Colonic mucosa (tissue), 4 donors: ENCODE measurements at regions not wholly inside any gene's neighbourhood (a gene's known extent, or its start where the extent isn't known, plus 50 kb on each side); places are given as distances from the start of the nearest gene placed in this dataset.

Experiments
- DNase-seq: peaks from one replicate; pipeline ENCODE4 v3.0.0-alpha.2; 2020
- H3K27ac ChIP-seq: fragments of 200-600 bp; one replicate; pipeline ENCODE4 v1.8.0; 2021
- H3K27me3 ChIP-seq: fragments of 200-600 bp; one replicate; pipeline ENCODE4 v1.8.0; 2021
- H3K36me3 ChIP-seq: fragments of 200-600 bp; one replicate; pipeline ENCODE4 v1.8.0; 2021
- H3K4me1 ChIP-seq: fragments of 200-600 bp; one replicate; pipeline ENCODE4 v1.8.0; 2021; ENCODE audit warnings: mild to moderate bottlenecking
- H3K4me3 ChIP-seq: fragments of 200-600 bp; one replicate; pipeline ENCODE4 v1.8.0; 2021
- H3K9ac ChIP-seq, 2 donors: one replicate each; pipeline ENCODE4 v1.7.0; 2013; ENCODE audit warnings: control low read depth in 2 of 2, low read depth in 2 of 2, low read length in 2 of 2
- H3K9me3 ChIP-seq: fragments of 200-600 bp; one replicate; pipeline ENCODE4 v1.8.0; 2021
- intact Hi-C: fragments of 100-400 bp; cut with DNase I; formaldehyde crosslinking; loops from one replicate; pipeline ENCODE4 v1.14.1; 2022
- TF ChIP-seq, protein P1 (sequence below): fragments of 200-600 bp; IDR thresholded peaks from one replicate; pipeline ENCODE4 v1.8.0; 2022; ENCODE audit warnings: antibody characterized with exemption, mild to moderate bottlenecking
- donor health status: healthy.
- donor health status: DM: no; HTN: no; CAD: no.
- donor health status: DM: no; HTN: no; CAD: no.

DNA sequence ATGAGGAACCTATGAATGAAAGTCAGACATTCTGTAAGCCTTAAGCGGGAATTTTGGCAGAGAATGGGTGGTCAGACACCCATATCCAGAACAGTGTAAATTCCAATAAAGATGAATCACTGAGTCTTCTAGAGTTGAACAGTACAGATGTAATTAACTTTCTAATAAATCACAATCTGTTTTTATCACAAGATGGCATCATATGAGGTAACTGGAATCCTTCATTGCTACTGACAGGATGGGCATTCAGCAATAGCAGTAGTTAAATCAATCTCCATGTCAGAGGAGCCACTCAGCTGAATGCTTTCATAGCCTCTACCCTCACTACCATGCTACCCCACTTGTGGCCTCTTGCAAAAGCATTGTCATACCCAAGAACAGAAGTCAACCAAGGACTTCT is 690.3 kb downstream of the AMY1C start:
- TF ChIP-seq, protein P1, sequence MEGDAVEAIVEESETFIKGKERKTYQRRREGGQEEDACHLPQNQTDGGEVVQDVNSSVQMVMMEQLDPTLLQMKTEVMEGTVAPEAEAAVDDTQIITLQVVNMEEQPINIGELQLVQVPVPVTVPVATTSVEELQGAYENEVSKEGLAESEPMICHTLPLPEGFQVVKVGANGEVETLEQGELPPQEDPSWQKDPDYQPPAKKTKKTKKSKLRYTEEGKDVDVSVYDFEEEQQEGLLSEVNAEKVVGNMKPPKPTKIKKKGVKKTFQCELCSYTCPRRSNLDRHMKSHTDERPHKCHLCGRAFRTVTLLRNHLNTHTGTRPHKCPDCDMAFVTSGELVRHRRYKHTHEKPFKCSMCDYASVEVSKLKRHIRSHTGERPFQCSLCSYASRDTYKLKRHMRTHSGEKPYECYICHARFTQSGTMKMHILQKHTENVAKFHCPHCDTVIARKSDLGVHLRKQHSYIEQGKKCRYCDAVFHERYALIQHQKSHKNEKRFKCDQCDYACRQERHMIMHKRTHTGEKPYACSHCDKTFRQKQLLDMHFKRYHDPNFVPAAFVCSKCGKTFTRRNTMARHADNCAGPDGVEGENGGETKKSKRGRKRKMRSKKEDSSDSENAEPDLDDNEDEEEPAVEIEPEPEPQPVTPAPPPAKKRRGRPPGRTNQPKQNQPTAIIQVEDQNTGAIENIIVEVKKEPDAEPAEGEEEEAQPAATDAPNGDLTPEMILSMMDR: no peak
- DNase-seq: no peak
- Histone ChIP-seq H3K9ac (no peak overlapping the region), H3K9me3 (no peaks in the 10 kb centered on the region), H3K27me3 (no peaks in the 10 kb centered on the region), H3K4me1 (no peaks in the 10 kb centered on the region), H3K27ac (no peak overlapping the region), H3K4me3 (no peak overlapping the region), H3K36me3 (no peaks in the 10 kb centered on the region)
- intact Hi-C loops: no loop called here

DNA sequence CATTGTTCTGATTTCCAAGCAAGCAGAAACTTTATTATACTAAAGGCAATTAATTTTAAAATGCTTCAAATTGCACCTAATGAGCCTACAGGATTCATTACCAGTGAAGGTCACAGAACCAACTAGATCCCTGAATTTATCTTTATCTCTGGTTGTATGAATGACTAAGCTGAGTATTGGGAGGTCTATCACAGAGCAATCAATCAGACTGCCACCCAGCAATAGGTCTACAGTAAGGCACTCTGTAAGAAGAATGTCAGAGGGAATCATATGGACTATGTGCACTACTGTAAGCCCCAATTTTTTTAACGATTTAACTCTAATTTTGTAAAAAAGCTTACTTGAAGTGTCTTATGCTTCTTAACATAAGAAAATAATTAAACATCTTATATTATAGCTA is 707.0 kb downstream of the AMY1C start:
- Histone ChIP-seq H3K27me3 (no peaks in the 10 kb centered on the region), H3K4me1 (no peaks in the 10 kb centered on the region), H3K9ac (no peak overlapping the region), H3K4me3 (no peak overlapping the region), H3K27ac (no peak overlapping the region), H3K9me3 (no peaks in the 10 kb centered on the region), H3K36me3 (no peaks in the 10 kb centered on the region)
- TF ChIP-seq, protein P1: no peak
- no peak for DNase-seq
- intact Hi-C loops: no loop called here

DNA sequence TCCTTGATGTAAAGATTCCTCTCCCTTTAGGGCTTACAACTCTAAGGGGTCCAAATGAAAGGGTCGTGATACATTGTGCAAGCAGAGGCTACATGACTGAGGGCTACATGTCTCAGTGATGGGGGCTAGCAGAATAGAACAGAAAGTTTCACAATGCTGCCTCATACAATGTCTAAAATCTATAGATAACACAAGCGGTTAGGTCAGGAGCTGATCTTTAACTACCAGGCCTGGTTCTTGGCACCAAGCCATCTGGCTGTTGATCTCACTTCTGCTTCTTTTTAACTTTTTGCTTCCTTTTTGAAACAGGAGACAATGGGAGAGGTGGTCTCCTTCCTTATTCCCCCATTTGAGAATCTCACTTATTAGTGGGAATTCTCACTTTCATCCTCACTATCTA is 710.2 kb downstream of the AMY1C start:
- Histone ChIP-seq H3K9me3 (no peaks in the 10 kb centered on the region), H3K27ac (no peak overlapping the region), H3K4me3 (no peak overlapping the region), H3K4me1 (no peaks in the 10 kb centered on the region), H3K9ac (no peak overlapping the region), H3K36me3 (no peaks in the 10 kb centered on the region), H3K27me3 (no peaks in the 10 kb centered on the region)
- intact Hi-C loops: no loop called here
- no peak for DNase-seq
- TF ChIP-seq, protein P1: no peak

DNA sequence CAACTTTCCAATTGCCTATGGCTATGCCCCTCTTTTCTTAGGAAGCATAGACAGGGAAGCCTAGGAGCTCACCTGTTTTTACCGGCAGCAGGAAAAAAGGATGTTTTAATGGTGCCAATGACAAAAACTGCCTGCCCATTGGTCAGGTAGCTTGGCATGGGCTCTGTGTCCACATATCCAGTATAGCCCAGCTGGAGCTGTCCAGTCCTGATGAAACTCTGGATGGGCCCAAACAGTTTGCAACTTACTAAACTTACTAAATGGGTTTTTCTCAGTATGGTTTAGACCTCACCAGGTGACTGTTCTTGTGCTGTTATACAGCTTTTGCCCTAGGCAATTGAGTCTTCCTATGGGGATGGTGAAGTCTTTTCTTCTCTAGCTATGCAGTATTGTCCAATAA is 711.2 kb downstream of the AMY1C start:
- Histone ChIP-seq H3K27me3 (no peaks in the 10 kb centered on the region), H3K4me3 (no peak overlapping the region), H3K9ac (no peak overlapping the region), H3K27ac (no peak overlapping the region), H3K36me3 (no peaks in the 10 kb centered on the region), H3K9me3 (no peaks in the 10 kb centered on the region), H3K4me1 (no peaks in the 10 kb centered on the region)
- intact Hi-C loops: no loop called here
- TF ChIP-seq, protein P1: no peak
- DNase-seq: no peak

DNA sequence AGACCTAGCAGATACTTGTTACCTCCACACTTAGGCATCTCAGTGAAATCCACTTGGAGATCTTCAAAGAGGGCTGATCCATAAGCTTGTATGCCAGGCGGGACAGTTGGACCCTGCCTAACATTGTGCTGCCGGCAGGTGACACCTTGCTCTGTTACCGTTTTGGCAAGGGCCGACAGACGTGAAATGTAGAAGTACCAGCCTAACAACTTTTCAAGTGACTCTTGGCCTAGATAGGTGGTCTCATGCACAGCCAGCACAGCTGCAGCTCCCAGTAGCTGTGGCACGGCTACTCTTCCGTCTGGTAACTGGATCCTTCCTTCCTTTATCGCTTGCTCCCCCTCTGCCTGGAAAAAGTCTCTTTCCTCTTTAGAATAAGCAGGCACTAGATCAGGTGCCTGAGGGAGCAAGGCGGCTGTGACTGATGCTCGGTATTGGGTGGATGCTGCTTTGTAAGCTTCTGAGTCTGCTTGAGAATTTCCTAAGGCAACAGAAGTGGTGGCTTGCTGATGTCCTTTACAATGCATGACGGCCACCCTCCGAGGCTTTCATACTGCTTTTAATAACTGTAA is 713.5 kb downstream of the AMY1C start:
- intact Hi-C loops: no loop called here
- H3K27me3 ChIP-seq: no peaks in the 10 kb centered on the region
- TF ChIP-seq, protein P1: no peak
- H3K27ac ChIP-seq: no peak overlapping the region
- DNase-seq: no peak
- H3K9me3 ChIP-seq: no peaks in the 10 kb centered on the region
- no peaks in the 10 kb centered on the region for H3K4me1 ChIP-seq
- no peak overlapping the region for H3K4me3 ChIP-seq
- no peaks in the 10 kb centered on the region for H3K36me3 ChIP-seq
- H3K9ac ChIP-seq: no peak overlapping the region
